Liver (tissue), 8 donors: ENCODE measurements at regions not wholly inside any gene's neighbourhood (a gene's known extent, or its start where the extent isn't known, plus 50 kb on each side); places are given as distances from the start of the nearest gene placed in this dataset.

Source experiments
- DNase-seq: peaks from one replicate; pipeline ENCODE4 v3.0.0-alpha.2; 2017; ENCODE audit warnings: low spot score
- H3K27ac ChIP-seq, 2 donors: one replicate each; pipeline ENCODE4 v1.7.0; 2013; ENCODE audit warnings: inconsistent platforms in 2 of 2, low read length in 2 of 2, control low read depth in 1 of 2, low read depth in 1 of 2, mild to moderate bottlenecking in 1 of 2
- H3K27me3 ChIP-seq, 4 donors: one replicate each; pipeline versions ENCODE4 v1.6.1 to v1.7.0; 2013; ENCODE audit warnings: low read length in 3 of 4, inconsistent platforms in 1 of 4, mild to moderate bottlenecking in 1 of 4, moderate library complexity in 1 of 4; ENCODE audit not compliant: control insufficient read depth in 4 of 4, insufficient read depth in 4 of 4
- H3K36me3 ChIP-seq, 4 donors: one replicate each; pipeline versions ENCODE4 v1.6.1 to v1.7.0; 2013; ENCODE audit warnings: low read length in 3 of 4, mild to moderate bottlenecking in 3 of 4, low read depth in 1 of 4, moderate library complexity in 1 of 4; ENCODE audit not compliant: control insufficient read depth in 4 of 4, insufficient read depth in 3 of 4
- H3K4me1 ChIP-seq, 4 donors: one replicate each; pipeline versions ENCODE4 v1.6.1 to v1.7.0; 2013; ENCODE audit warnings: low read length in 3 of 4, mild to moderate bottlenecking in 3 of 4, moderate library complexity in 1 of 4; ENCODE audit not compliant: control insufficient read depth in 4 of 4, insufficient read depth in 4 of 4
- H3K4me3 ChIP-seq, 3 donors: one replicate each; pipeline versions ENCODE4 v1.6.1 to v1.7.0; 2013; ENCODE audit warnings: low read length in 3 of 3, control low read depth in 1 of 3, low read depth in 1 of 3, mild to moderate bottlenecking in 1 of 3
- H3K9ac ChIP-seq, 2 donors: one replicate each; pipeline ENCODE4 v1.7.0; 2013; ENCODE audit warnings: low read length in 2 of 2, mild to moderate bottlenecking in 2 of 2, moderate library complexity in 2 of 2, control low read depth in 1 of 2, low read depth in 1 of 2
- H3K9me3 ChIP-seq, 4 donors: one replicate each; pipeline versions ENCODE4 v1.6.1 to v1.7.0; 2013; ENCODE audit warnings: low read length in 3 of 4; ENCODE audit not compliant: control insufficient read depth in 4 of 4
- FOXA1 ChIP-seq: IDR thresholded peaks from 2 replicates; pipeline ENCODE4 v1.6.1; 2016; ENCODE audit warnings: antibody characterized with exemption
- FOXA2 ChIP-seq: IDR thresholded peaks from 2 replicates; pipeline ENCODE4 v1.6.1; 2016; ENCODE audit warnings: antibody characterized with exemption
- GABPA ChIP-seq, 2 donors: IDR thresholded peaks in 1 of 2; conservative IDR thresholded peaks in 1 of 2; 2 replicates each; pipeline ENCODE4 v1.6.1; 2016; ENCODE audit warnings: antibody characterized with exemption in 2 of 2, mild to moderate bottlenecking in 1 of 2, moderate library complexity in 1 of 2
- JUND ChIP-seq, 2 donors: IDR thresholded peaks; 2 replicates each; pipeline ENCODE4 v1.6.1; 2016; ENCODE audit warnings: antibody characterized with exemption in 2 of 2
- NR2F2 ChIP-seq: IDR thresholded peaks from 2 replicates; pipeline ENCODE4 v1.6.1; 2016; ENCODE audit warnings: antibody characterized with exemption
- RAD21 ChIP-seq, 2 donors: IDR thresholded peaks; 2 replicates each; pipeline ENCODE4 v1.6.1; 2016; ENCODE audit warnings: antibody characterized with exemption in 2 of 2, mild to moderate bottlenecking in 2 of 2
- REST ChIP-seq: IDR thresholded peaks from 2 replicates; pipeline ENCODE4 v1.6.1; 2016; ENCODE audit warnings: antibody characterized with exemption, mild to moderate bottlenecking
- RXRA ChIP-seq, 2 donors: IDR thresholded peaks; 2 replicates each; pipeline ENCODE4 v1.6.1; 2017 to 2018; ENCODE audit warnings: antibody characterized with exemption in 2 of 2, mild to moderate bottlenecking in 1 of 2
- SP1 ChIP-seq: IDR thresholded peaks from 2 replicates; pipeline ENCODE4 v1.6.1; 2018; ENCODE audit warnings: antibody characterized with exemption, mild to moderate bottlenecking
- TAF1 ChIP-seq: conservative IDR thresholded peaks from 2 replicates; pipeline ENCODE4 v1.6.1; 2016; ENCODE audit warnings: antibody characterized with exemption, mild to moderate bottlenecking
- YY1 ChIP-seq: IDR thresholded peaks from 2 replicates; pipeline ENCODE4 v1.6.1; 2016; ENCODE audit warnings: antibody characterized with exemption, mild to moderate bottlenecking
- WGBS: extraction: QIAGEN DNeasy Blood & Tissue Kit; methylation state at CpG from one replicate; pipeline ENCODE4 v1.1.7; 2013; 5-methylcytosine and 5-hydroxymethylcytosine counted together
- TF ChIP-seq, protein P1 (sequence below): IDR thresholded peaks from 2 replicates; pipeline ENCODE4 v1.6.1; 2016; ENCODE audit warnings: antibody characterized with exemption
- TF ChIP-seq, protein P2 (sequence below): IDR thresholded peaks from 2 replicates; pipeline ENCODE4 v1.6.1; 2016; ENCODE audit warnings: antibody characterized with exemption
- TF ChIP-seq, protein P3 (sequence below): fragments of 150-350 bp; IDR thresholded peaks from 2 replicates; pipeline ENCODE4 v1.5.1; 2017; ENCODE audit warnings: improper control_type of control experiment, low read depth, low read length; ENCODE audit not compliant: missing input control
- donor health status: healthy.
- donor health status: healthy.
- donor health status: healthy.
- donor health status: healthy.
- donor health status: healthy.

DNA sequence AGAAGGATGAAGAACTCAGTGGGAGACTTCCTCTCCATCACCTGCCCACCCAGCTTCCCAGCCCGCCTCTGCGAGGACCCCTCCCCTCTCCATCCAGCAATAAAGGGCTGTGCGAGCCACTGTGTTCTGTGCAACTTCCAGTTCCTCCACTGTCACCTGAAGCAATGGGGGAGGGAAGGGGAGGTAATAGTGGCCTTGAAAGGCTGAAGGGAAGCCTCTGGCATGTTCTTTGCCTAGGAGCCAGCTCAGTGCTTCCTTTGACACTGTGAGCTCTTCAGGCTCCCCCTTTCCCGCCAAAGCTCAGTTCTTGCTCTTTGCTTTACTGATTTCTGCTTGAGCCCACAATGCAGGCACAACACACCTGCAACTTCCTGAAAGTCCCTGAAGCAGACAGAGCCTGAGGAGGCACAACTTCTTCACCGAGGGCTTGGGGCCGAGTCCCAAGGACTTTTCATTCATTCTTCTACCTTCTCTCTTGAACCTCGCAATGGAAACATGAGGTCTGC, 73.2 kb upstream of the DOCK9 start:
- WGBS: 90% methylated on average over 7 of the region's 7 CpGs
- no peak overlapping the region for H3K27ac ChIP-seq
- no peak overlapping the region for H3K4me3 ChIP-seq
- H3K4me1 ChIP-seq: peaks cover 0 to 6% (median 0%) of the 10 kb centered on the region in 4 donors
- no peak overlapping the region for H3K9ac ChIP-seq
- no peaks in the 10 kb centered on the region for H3K9me3 ChIP-seq
- TF ChIP-seq, protein P1, sequence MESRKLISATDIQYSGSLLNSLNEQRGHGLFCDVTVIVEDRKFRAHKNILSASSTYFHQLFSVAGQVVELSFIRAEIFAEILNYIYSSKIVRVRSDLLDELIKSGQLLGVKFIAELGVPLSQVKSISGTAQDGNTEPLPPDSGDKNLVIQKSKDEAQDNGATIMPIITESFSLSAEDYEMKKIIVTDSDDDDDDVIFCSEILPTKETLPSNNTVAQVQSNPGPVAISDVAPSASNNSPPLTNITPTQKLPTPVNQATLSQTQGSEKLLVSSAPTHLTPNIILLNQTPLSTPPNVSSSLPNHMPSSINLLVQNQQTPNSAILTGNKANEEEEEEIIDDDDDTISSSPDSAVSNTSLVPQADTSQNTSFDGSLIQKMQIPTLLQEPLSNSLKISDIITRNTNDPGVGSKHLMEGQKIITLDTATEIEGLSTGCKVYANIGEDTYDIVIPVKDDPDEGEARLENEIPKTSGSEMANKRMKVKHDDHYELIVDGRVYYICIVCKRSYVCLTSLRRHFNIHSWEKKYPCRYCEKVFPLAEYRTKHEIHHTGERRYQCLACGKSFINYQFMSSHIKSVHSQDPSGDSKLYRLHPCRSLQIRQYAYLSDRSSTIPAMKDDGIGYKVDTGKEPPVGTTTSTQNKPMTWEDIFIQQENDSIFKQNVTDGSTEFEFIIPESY: no peak
- no peak for TF ChIP-seq YY1
- DNase-seq: no peak
- no peaks in the 10 kb centered on the region for H3K36me3 ChIP-seq
- H3K27me3 ChIP-seq: no peaks in the 10 kb centered on the region

DNA sequence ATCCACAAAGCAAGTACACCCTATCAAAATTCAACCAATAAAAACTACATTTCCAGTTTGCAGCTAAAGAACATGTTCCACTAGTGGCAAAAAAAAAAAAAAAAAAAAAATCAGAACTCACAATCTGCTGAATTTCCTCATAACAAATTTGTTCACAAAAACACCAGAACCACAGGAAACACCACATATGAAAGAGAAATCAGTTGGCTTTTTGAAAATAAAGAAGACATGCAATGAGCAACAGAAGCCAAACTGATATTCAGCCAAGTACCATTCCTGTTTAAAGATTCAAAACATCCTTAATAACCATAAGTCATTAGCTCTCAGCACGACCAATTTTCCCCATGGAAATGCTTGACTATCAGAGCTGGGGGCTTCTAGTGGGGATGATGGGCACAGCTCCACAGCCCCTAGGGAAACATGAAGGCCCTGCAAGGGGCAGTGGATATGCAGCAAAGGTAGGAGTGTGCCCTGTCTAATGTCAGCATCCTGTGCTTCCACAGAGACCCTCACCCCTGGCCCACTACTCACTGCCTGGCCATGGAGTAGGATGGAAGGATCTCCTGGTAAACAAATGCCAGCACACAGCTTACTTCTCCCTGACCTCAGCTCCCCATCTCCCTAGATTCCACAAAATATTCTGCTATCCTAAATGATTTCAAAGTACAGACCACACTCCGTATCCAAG, 74.0 kb upstream of the DOCK9 start:
- no peak for TF ChIP-seq RAD21 (IDR thresholded peaks at IDR 0.05)
- no peak for TF ChIP-seq FOXA1
- no peak for TF ChIP-seq TAF1
- TF ChIP-seq NR2F2: no peak
- TF ChIP-seq GABPA (IDR thresholded peaks at IDR 0.05 in 1 of 2, conservative IDR thresholded peaks at IDR 0.05 in 1 of 2): no peak
- TF ChIP-seq RXRA (IDR thresholded peaks at IDR 0.05): no peak
- TF ChIP-seq SP1: no peak
- TF ChIP-seq, protein P2, sequence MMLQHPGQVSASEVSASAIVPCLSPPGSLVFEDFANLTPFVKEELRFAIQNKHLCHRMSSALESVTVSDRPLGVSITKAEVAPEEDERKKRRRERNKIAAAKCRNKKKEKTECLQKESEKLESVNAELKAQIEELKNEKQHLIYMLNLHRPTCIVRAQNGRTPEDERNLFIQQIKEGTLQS: no peak
- TF ChIP-seq JUND (IDR thresholded peaks at IDR 0.05): no peak
- TF ChIP-seq YY1: no peak
- no peak for TF ChIP-seq REST
- TF ChIP-seq, protein P3, sequence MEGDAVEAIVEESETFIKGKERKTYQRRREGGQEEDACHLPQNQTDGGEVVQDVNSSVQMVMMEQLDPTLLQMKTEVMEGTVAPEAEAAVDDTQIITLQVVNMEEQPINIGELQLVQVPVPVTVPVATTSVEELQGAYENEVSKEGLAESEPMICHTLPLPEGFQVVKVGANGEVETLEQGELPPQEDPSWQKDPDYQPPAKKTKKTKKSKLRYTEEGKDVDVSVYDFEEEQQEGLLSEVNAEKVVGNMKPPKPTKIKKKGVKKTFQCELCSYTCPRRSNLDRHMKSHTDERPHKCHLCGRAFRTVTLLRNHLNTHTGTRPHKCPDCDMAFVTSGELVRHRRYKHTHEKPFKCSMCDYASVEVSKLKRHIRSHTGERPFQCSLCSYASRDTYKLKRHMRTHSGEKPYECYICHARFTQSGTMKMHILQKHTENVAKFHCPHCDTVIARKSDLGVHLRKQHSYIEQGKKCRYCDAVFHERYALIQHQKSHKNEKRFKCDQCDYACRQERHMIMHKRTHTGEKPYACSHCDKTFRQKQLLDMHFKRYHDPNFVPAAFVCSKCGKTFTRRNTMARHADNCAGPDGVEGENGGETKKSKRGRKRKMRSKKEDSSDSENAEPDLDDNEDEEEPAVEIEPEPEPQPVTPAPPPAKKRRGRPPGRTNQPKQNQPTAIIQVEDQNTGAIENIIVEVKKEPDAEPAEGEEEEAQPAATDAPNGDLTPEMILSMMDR: no peak
- no peak for TF ChIP-seq FOXA2
- TF ChIP-seq, protein P1: no peak
- H3K9ac ChIP-seq: no peak overlapping the region
- H3K4me3 ChIP-seq: no peak overlapping the region
- WGBS: 86% methylated on average over 2 of the region's 2 CpGs
- H3K36me3 ChIP-seq: no peaks in the 10 kb centered on the region
- no peak for DNase-seq
- peaks cover 2 to 5% (median 3%) of the 10 kb centered on the region in 4 donors for H3K4me1 ChIP-seq
- H3K27me3 ChIP-seq: no peaks in the 10 kb centered on the region
- no peaks in the 10 kb centered on the region for H3K9me3 ChIP-seq
- no peak overlapping the region for H3K27ac ChIP-seq
